ENCODE measurements at regions not wholly inside any gene's neighbourhood (a gene's known extent, or its start where the extent isn't known, plus 50 kb on each side); places are given as distances from the start of the nearest gene placed in this dataset.

DNA sequence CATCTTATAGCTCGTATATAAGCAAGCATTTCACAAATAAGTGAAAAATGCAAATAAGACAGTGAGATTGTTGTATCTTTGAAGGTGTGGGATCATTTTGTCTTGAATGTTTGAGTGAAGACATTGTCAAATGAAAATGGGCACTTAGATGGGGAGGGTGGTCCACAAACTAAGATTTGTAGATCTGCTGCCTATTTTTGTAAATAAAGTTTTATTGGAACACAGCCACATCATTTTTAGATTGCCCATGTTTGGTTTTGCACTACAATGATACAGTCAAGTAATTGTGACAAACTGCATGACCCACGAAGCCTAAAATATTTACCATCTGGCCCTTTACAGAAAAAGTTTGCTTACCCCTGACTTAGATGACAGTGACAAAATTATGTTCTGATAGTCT lies 156.7 kb downstream of the PAH start:
- TF ChIP-seq, protein P1, sequence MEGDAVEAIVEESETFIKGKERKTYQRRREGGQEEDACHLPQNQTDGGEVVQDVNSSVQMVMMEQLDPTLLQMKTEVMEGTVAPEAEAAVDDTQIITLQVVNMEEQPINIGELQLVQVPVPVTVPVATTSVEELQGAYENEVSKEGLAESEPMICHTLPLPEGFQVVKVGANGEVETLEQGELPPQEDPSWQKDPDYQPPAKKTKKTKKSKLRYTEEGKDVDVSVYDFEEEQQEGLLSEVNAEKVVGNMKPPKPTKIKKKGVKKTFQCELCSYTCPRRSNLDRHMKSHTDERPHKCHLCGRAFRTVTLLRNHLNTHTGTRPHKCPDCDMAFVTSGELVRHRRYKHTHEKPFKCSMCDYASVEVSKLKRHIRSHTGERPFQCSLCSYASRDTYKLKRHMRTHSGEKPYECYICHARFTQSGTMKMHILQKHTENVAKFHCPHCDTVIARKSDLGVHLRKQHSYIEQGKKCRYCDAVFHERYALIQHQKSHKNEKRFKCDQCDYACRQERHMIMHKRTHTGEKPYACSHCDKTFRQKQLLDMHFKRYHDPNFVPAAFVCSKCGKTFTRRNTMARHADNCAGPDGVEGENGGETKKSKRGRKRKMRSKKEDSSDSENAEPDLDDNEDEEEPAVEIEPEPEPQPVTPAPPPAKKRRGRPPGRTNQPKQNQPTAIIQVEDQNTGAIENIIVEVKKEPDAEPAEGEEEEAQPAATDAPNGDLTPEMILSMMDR (IDR thresholded peaks at IDR 0.05) = no peak
- TF ChIP-seq POLR2A (IDR thresholded peaks at IDR 0.05) = no peak

Measured in lower leg skin (tissue), 3 donors.